CD4-positive, alpha-beta T cell (primary cell): ENCODE measurements at regions not wholly inside any gene's neighbourhood (a gene's known extent, or its start where the extent isn't known, plus 50 kb on each side); places are given as distances from the start of the nearest gene placed in this dataset.

Experiments used
- ATAC-seq: fragments of 200-7000 bp; cut with Tn5 transposase; one replicate; pipeline ENCODE4 v1.10.0; 2022; ENCODE audit warnings: mild to moderate bottlenecking; ENCODE audit not compliant: poor library complexity
- CTCF ChIA-PET: fragments of 350-600 bp; sonication (Branson Sonifier 250); formaldehyde crosslinking; loops from one replicate; lab custom pipeline; 2021; ENCODE audit warnings: antibody characterized with exemption, inconsistent platforms; lab: Charles Lee
- POLR2A ChIA-PET: fragments of 350-600 bp; sonication (Branson Sonifier 250); formaldehyde crosslinking; loops from one replicate; lab custom pipeline; 2021; ENCODE audit warnings: antibody characterized with exemption, inconsistent platforms; lab: Charles Lee
- DNase-seq, 14 experiments: peaks; one replicate each; pipeline ENCODE4 v3.0.0-alpha.2; 2013 to 2020; ENCODE audit warnings: mixed read lengths in 2 of 14
- H3K27ac ChIP-seq, 2 donors: one replicate each; pipeline versions ENCODE4 v1.5.1 to v1.7.0; 2013; ENCODE audit warnings: low read length in 2 of 2, low read depth in 1 of 2, mild to moderate bottlenecking in 1 of 2
- H3K27me3 ChIP-seq, 2 experiments: 1 replicate in 1 of 2; 2 replicates in 1 of 2; pipeline versions ENCODE4 v1.6.1 to v1.7.0; 2013; ENCODE audit warnings: low read length in 2 of 2, control low read depth in 1 of 2, mild to moderate bottlenecking in 1 of 2, moderate library complexity in 1 of 2; ENCODE audit not compliant: insufficient read depth in 2 of 2, control insufficient read depth in 1 of 2
- H3K36me3 ChIP-seq: one replicate; pipeline ENCODE4 v1.6.1; 2013; ENCODE audit warnings: low read length, control low read depth; ENCODE audit not compliant: insufficient read depth
- H3K4me1 ChIP-seq: one replicate; pipeline ENCODE4 v1.6.1; 2013; ENCODE audit warnings: low read length, control low read depth; ENCODE audit not compliant: insufficient read depth
- H3K4me3 ChIP-seq: one replicate; pipeline ENCODE4 v1.5.1; 2013; ENCODE audit warnings: mild to moderate bottlenecking, low read length, moderate library complexity
- H3K9me3 ChIP-seq, 2 experiments: 1 replicate in 1 of 2; 2 replicates in 1 of 2; pipeline versions ENCODE4 v1.6.1 to v1.7.0; 2013; ENCODE audit warnings: low read length in 2 of 2, mild to moderate bottlenecking in 2 of 2, control low read depth in 1 of 2, moderate library complexity in 1 of 2; ENCODE audit not compliant: control insufficient read depth in 1 of 2, insufficient read depth in 1 of 2
- H3K27ac Mint-ChIP-seq: one replicate; pipeline ENCODE4 v1.8.0; 2020; ENCODE audit warnings: mixed read lengths
- H3K27me3 Mint-ChIP-seq: one replicate; pipeline ENCODE4 v1.8.0; 2021; ENCODE audit warnings: mixed read lengths
- H3K36me3 Mint-ChIP-seq: one replicate; pipeline ENCODE4 v1.8.0; 2021; ENCODE audit warnings: low read depth, mixed read lengths
- H3K4me1 Mint-ChIP-seq: one replicate; pipeline ENCODE4 v1.8.0; 2021; ENCODE audit warnings: low read depth, mixed read lengths
- H3K4me3 Mint-ChIP-seq: one replicate; pipeline ENCODE4 v1.8.0; 2020; ENCODE audit warnings: mild to moderate bottlenecking, mixed read lengths
- H3K9me3 Mint-ChIP-seq: one replicate; pipeline ENCODE4 v1.8.0; 2020; ENCODE audit warnings: mixed read lengths
- CTCF ChIP-seq: fragments of 200-600 bp; IDR thresholded peaks from one replicate; pipeline ENCODE4 v1.8.0; 2022; ENCODE audit warnings: antibody characterized with exemption, mild to moderate bottlenecking
- intact Hi-C, 2 experiments: fragments of 100-400 bp; cut with DNase I in 1 of 2; cut with micrococcal nuclease in 1 of 2; formaldehyde crosslinking; loops; one replicate each; pipeline versions ENCODE4 v1.15.1 to v1.9.0; 2023 to 2025; cut with DNase I, micrococcal nuclease

GRCh38 chr3:11948866-11949265, 55.3 kb upstream of the SYN2 start:
- ATAC-seq (no peak), DNase-seq (no peak)
- Histone ChIP-seq H3K4me1 (no peaks in the 10 kb centered on the region), H3K9me3 (no peaks in the 10 kb centered on the region), H3K27ac (no peak overlapping the region), H3K36me3 (no peaks in the 10 kb centered on the region), H3K4me3 (no peak overlapping the region), H3K27me3 (peaks cover 9% of the 10 kb centered on the region in 2 experiments)
- no peak for TF ChIP-seq CTCF
- ChIA-PET CTCF (no interaction called here), POLR2A (no interaction called here)
- H3K27me3 Mint-ChIP-seq, result peaks cover 29% of the 10 kb centered on the region
- no peaks in the 10 kb centered on the region for H3K36me3 Mint-ChIP-seq
- no peaks in the 10 kb centered on the region for H3K9me3 Mint-ChIP-seq
- H3K4me1 Mint-ChIP-seq, result no peaks in the 10 kb centered on the region
- intact Hi-C loops, result no loop called here
- no peak overlapping the region for H3K4me3 Mint-ChIP-seq
- no peak overlapping the region for H3K27ac Mint-ChIP-seq

- ChIA-PET CTCF (no interaction called here), POLR2A (no interaction called here)
- no peaks in the 10 kb centered on the region for H3K36me3 Mint-ChIP-seq
Measured at GRCh38 chr3:11949351-11949750, 54.8 kb upstream of the SYN2 start.

GRCh38 chr3:11950576-11950975, 53.6 kb upstream of the SYN2 start:
- no peaks in the 10 kb centered on the region for H3K4me1 Mint-ChIP-seq
- H3K36me3 Mint-ChIP-seq, result no peaks in the 10 kb centered on the region
- ATAC-seq (no peak), DNase-seq (no peak)
- H3K4me3 ChIP-seq, result no peak overlapping the region
- TF ChIP-seq CTCF, result no peak
- POLR2A ChIA-PET, result no interaction called here
- intact Hi-C loops, result no loop called here
- no peaks in the 10 kb centered on the region for H3K9me3 Mint-ChIP-seq
- H3K27ac Mint-ChIP-seq, result no peak overlapping the region
- H3K9me3 ChIP-seq, result peaks cover 0 to 5% of the 10 kb centered on the region in 2 experiments
- peaks cover 9% of the 10 kb centered on the region in 2 experiments for H3K27me3 ChIP-seq
- CTCF ChIA-PET, result no interaction called here
- no peaks in the 10 kb centered on the region for H3K4me1 ChIP-seq
- no peak overlapping the region for H3K4me3 Mint-ChIP-seq
- H3K36me3 ChIP-seq, result no peaks in the 10 kb centered on the region
- no peak overlapping the region for H3K27ac ChIP-seq
- peaks cover 29% of the 10 kb centered on the region for H3K27me3 Mint-ChIP-seq

More at GRCh38 chr3:11949351-11949750, 54.8 kb upstream of the SYN2 start:
- Histone ChIP-seq H3K4me1 (no peaks in the 10 kb centered on the region), H3K9me3 (no peaks in the 10 kb centered on the region), H3K27me3 (peaks cover 9% of the 10 kb centered on the region in 2 experiments), H3K27ac (no peak overlapping the region), H3K36me3 (no peaks in the 10 kb centered on the region), H3K4me3 (no peak overlapping the region)
- Mint-ChIP-seq H3K4me1 (no peaks in the 10 kb centered on the region), H3K27me3 (peaks cover 29% of the 10 kb centered on the region), H3K4me3 (no peak overlapping the region), H3K9me3 (no peaks in the 10 kb centered on the region), H3K27ac (no peak overlapping the region)
- DNase-seq (no peak), ATAC-seq (no peak)
- no peak for TF ChIP-seq CTCF
- intact Hi-C loops, result no loop called here
